H1 (cell line): ENCODE measurements at regions not wholly inside any gene's neighbourhood (a gene's known extent, or its start where the extent isn't known, plus 50 kb on each side); places are given as distances from the start of the nearest gene placed in this dataset.

Experiments used
- CTCF ChIA-PET: fragments of 300-600 bp; sonication (Branson Sonifier 250); formaldehyde crosslinking; loops from one replicate; lab custom pipeline; 2021; ENCODE audit not compliant: partially characterized antibody; lab: Charles Lee
- POLR2A ChIA-PET: fragments of 300-600 bp; sonication (Branson Sonifier 250); formaldehyde crosslinking; loops from one replicate; lab custom pipeline; 2021; ENCODE audit warnings: inconsistent platforms; ENCODE audit not compliant: partially characterized antibody; lab: Charles Lee
- DNase-seq, 2 experiments: peaks; one replicate each; pipeline versions ENCODE4 v3.0.0 to v3.0.0-alpha.2; 2010 to 2022; ENCODE audit warnings: low spot score in 2 of 2, low read depth in 1 of 2, mixed read lengths in 1 of 2
- FAIRE-seq: peaks from 2 replicates; lab custom pipeline; 2011; peaks lifted over from hg19 to GRCh38; lab: Jason Lieb, UNC
- H2AFZ ChIP-seq: 2 replicates; pipeline ENCODE4 v1.8.1; 2012; ENCODE audit warnings: low read length, inconsistent platforms
- H2AK5ac ChIP-seq: 2 replicates; pipeline ENCODE4 v1.6.1; 2013; ENCODE audit warnings: low read depth, low read length
- H2BK120ac ChIP-seq: replicated peaks from 2 replicates; pipeline ENCODE3; 2013; ENCODE audit warnings: low read depth, low read length, inconsistent platforms
- H2BK12ac ChIP-seq: 2 replicates; pipeline ENCODE4 v1.6.1; 2013; ENCODE audit warnings: low read depth, low read length
- H2BK15ac ChIP-seq: 2 replicates; pipeline ENCODE4 v1.6.1; 2013; ENCODE audit warnings: low read length
- H2BK20ac ChIP-seq: 2 replicates; pipeline ENCODE4 v1.6.1; 2013; ENCODE audit warnings: low read length
- H2BK5ac ChIP-seq: 2 replicates; pipeline ENCODE4 v1.6.1; 2013; ENCODE audit warnings: low read depth, low read length
- H3K14ac ChIP-seq: 2 replicates; pipeline ENCODE4 v1.6.1; 2013; ENCODE audit warnings: inconsistent platforms; ENCODE audit not compliant: insufficient read length
- H3K18ac ChIP-seq: 2 replicates; pipeline ENCODE4 v1.6.1; 2013; ENCODE audit warnings: low read length; ENCODE audit errors: extremely low read depth
- H3K23ac ChIP-seq: 2 replicates; pipeline ENCODE4 v1.6.1; 2013; ENCODE audit warnings: inconsistent platforms; ENCODE audit not compliant: insufficient read length
- H3K23me2 ChIP-seq: 2 replicates; pipeline ENCODE4 v1.6.1; 2013; ENCODE audit warnings: low read depth, low read length
- H3K27ac ChIP-seq: 2 replicates; pipeline ENCODE4 v1.6.1; 2011; ENCODE audit warnings: low read depth, low read length, inconsistent platforms
- H3K27me3 ChIP-seq, 4 experiments: replicated peaks in 1 of 4; 1 replicate in 1 of 4; 2 replicates in 3 of 4; pipeline versions ENCODE4 v1.6.1 to v1.8.1; 2011 to 2013; ENCODE audit warnings: low read length in 3 of 4, mild to moderate bottlenecking in 3 of 4, inconsistent platforms in 2 of 4, mixed read lengths in 2 of 4, moderate library complexity in 1 of 4; ENCODE audit not compliant: control insufficient read depth in 3 of 4, insufficient read depth in 3 of 4; ENCODE audit errors: extremely low read depth in 1 of 4
- H3K36me3 ChIP-seq, 4 experiments: 2 replicates each; pipeline versions ENCODE4 v1.6.1 to v1.8.1; 2011 to 2013; ENCODE audit warnings: mild to moderate bottlenecking in 4 of 4, low read length in 3 of 4, moderate library complexity in 2 of 4, control low read depth in 1 of 4, inconsistent platforms in 1 of 4; ENCODE audit not compliant: insufficient read depth in 4 of 4, control insufficient read depth in 2 of 4
- H3K4ac ChIP-seq: replicated peaks from 2 replicates; pipeline ENCODE3; 2013; ENCODE audit warnings: low read length, low read depth, mixed read lengths, inconsistent platforms; ENCODE audit not compliant: insufficient read length
- H3K4me1 ChIP-seq, 4 experiments: replicated peaks in 1 of 4; 1 replicate in 1 of 4; 2 replicates in 3 of 4; pipeline versions ENCODE4 v1.6.1 to v1.8.1; 2011 to 2013; ENCODE audit warnings: low read length in 3 of 4, inconsistent platforms in 2 of 4, mixed read lengths in 1 of 4; ENCODE audit not compliant: insufficient read depth in 4 of 4, control insufficient read depth in 3 of 4
- H3K4me2 ChIP-seq, 2 experiments: 2 replicates each; pipeline versions ENCODE4 v1.6.1 to v1.8.1; 2011 to 2013; ENCODE audit warnings: low read depth in 2 of 2, low read length in 2 of 2, control low read depth in 1 of 2, inconsistent platforms in 1 of 2, mild to moderate bottlenecking in 1 of 2; ENCODE audit not compliant: insufficient read depth in 1 of 2
- H3K4me3 ChIP-seq, 4 experiments: fragments of 200-600, 300-600 bp in 1 of 4; sonication (generic), shearing (Covaris generic), sonication (Bioruptor Twin) in 1 of 4; 2 replicates each; pipeline versions ENCODE4 v1.5.1 to v1.8.1; 2011 to 2016; ENCODE audit warnings: low read length in 4 of 4, low read depth in 3 of 4, control low read depth in 2 of 4, inconsistent platforms in 2 of 4, mild to moderate bottlenecking in 2 of 4, mixed read lengths in 1 of 4, moderate library complexity in 1 of 4; ENCODE audit not compliant: insufficient read depth in 2 of 4; ENCODE audit errors: extremely low read depth in 1 of 4
- H3K56ac ChIP-seq: replicated peaks from 2 replicates; pipeline ENCODE3; 2013; ENCODE audit warnings: low read depth, mild to moderate bottlenecking, mixed read lengths, low read length, inconsistent platforms; ENCODE audit not compliant: insufficient read length
- H3K79me1 ChIP-seq: 2 replicates; pipeline ENCODE4 v1.6.1; 2013; ENCODE audit warnings: low read depth, low read length, control low read depth
- H3K79me2 ChIP-seq, 2 experiments: 2 replicates each; pipeline versions ENCODE4 v1.6.1 to v1.8.1; 2012 to 2013; ENCODE audit warnings: low read length in 2 of 2, mild to moderate bottlenecking in 2 of 2, inconsistent platforms in 1 of 2; ENCODE audit not compliant: insufficient read depth in 2 of 2, control insufficient read depth in 1 of 2
- H3K9ac ChIP-seq, 4 experiments: replicated peaks in 1 of 4; 1 replicate in 1 of 4; 2 replicates in 3 of 4; pipeline versions ENCODE4 v1.6.1 to v1.8.1; 2011 to 2013; ENCODE audit warnings: low read depth in 3 of 4, low read length in 3 of 4, control low read depth in 2 of 4, mild to moderate bottlenecking in 2 of 4, moderate library complexity in 2 of 4, inconsistent platforms in 1 of 4; ENCODE audit errors: extremely low read depth in 1 of 4
- H3K9me3 ChIP-seq, 2 experiments: 2 replicates each; pipeline versions ENCODE4 v1.6.1 to v1.8.1; 2012 to 2013; ENCODE audit warnings: mild to moderate bottlenecking in 2 of 2, moderate library complexity in 2 of 2, control low read depth in 1 of 2, inconsistent platforms in 1 of 2, low read depth in 1 of 2, low read length in 1 of 2, mixed read lengths in 1 of 2; ENCODE audit not compliant: insufficient read depth in 2 of 2
- H4K20me1 ChIP-seq, 2 experiments: replicated peaks in 1 of 2; 2 replicates each; pipeline versions ENCODE3 to v1.8.1; 2011 to 2013; ENCODE audit warnings: inconsistent platforms in 2 of 2, low read length in 2 of 2, mild to moderate bottlenecking in 1 of 2; ENCODE audit not compliant: insufficient read depth in 2 of 2, control insufficient read depth in 1 of 2
- H4K5ac ChIP-seq: 2 replicates; pipeline ENCODE4 v1.6.1; 2013; ENCODE audit warnings: low read length, low read depth, mixed read lengths, inconsistent platforms; ENCODE audit not compliant: insufficient read length
- H4K8ac ChIP-seq: 2 replicates; pipeline ENCODE4 v1.8.0; 2013; ENCODE audit warnings: mild to moderate bottlenecking, moderate library complexity, low read length, inconsistent platforms; ENCODE audit not compliant: insufficient read depth; ENCODE audit errors: extremely low read depth
- H4K91ac ChIP-seq: replicated peaks from 2 replicates; pipeline ENCODE3; 2013; ENCODE audit warnings: low read length, mixed read lengths, inconsistent platforms; ENCODE audit not compliant: insufficient read length
- WGBS, 2 experiments: shearing (Covaris generic) in 1 of 2; methylation state at CpG; one replicate each; pipeline versions ENCODE4 v1.1.6 to v1.1.7; 2013 to 2015; ENCODE audit warnings: low lambda C conversion rate in 2 of 2, mixed read lengths in 2 of 2, inconsistent platforms in 1 of 2, low coverage in 1 of 2, missing lambda C conversion rate in 1 of 2; ENCODE audit not compliant: insufficient replicate concordance in 2 of 2, insufficient coverage in 1 of 2, insufficient read length in 1 of 2; ENCODE audit errors: extremely low coverage in 1 of 2, missing lambda C conversion rate in 1 of 2; 5-methylcytosine and 5-hydroxymethylcytosine counted together

DNA sequence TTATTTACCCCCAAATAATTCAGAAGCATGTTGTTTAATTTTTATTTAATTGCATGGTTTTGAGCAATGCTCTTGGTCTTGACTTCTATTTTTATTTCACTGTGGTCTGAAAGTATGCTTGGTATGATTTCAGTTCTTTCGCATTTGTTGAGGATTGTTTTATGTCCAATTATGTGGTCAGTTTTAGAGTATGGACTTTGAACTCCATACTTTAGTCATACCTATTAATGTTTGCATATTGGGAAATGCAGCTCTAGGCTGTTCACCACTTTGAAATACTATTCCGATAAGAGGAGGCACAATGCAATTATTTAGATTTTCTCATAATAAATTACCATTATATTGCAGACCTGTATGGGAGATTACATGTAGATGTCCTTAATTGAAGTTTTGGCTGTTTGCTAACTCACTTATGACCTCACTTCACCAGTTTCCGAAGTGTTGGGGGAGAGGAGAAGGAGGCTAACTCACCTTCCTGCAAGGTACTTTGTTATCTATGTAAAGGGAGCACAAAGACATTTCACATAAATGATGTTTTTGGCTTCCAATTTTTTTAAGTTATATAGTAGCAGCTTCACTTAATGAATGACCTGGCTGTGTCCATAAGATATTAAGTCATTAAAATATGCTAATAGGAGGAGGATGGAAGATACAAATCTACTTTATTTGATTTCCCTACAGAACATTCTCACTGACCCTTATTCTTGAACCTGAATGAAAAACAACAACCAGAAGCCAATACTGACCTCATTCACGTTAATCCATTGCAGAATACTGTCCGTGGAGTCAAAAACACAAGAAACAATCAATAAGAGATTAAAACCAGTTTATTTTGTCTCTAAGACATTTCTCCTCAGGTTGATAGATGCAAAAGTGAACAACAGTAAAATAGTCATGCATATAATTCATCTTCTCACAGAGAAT is 970.3 kb upstream of the ARRDC3 start:
- no peak overlapping the region for H3K56ac ChIP-seq
- H4K8ac ChIP-seq, result no peak overlapping the region
- no peaks in the 10 kb centered on the region for H3K23me2 ChIP-seq
- DNase-seq (no peak), FAIRE-seq (no peak)
- WGBS, 2 experiments, result 92% methylated on average over 5 of the region's 5 CpGs; no CpG with 5 or more reads in 1 of the 2 experiments
- no peaks in the 10 kb centered on the region for H3K79me2 ChIP-seq
- H3K27ac ChIP-seq, result no peak overlapping the region
- no peaks in the 10 kb centered on the region for H3K36me3 ChIP-seq
- no peak overlapping the region for H2BK20ac ChIP-seq
- H3K14ac ChIP-seq, result no peak overlapping the region
- H3K79me1 ChIP-seq, result no peaks in the 10 kb centered on the region
- POLR2A ChIA-PET, result no interaction called here
- H2BK15ac ChIP-seq, result no peak overlapping the region
- H3K18ac ChIP-seq, result no peak overlapping the region
- no peak overlapping the region for H2AFZ ChIP-seq
- H2BK12ac ChIP-seq, result no peak overlapping the region
- H3K4ac ChIP-seq, result no peak overlapping the region
- no peak overlapping the region for H2BK5ac ChIP-seq
- no peak overlapping the region for H3K23ac ChIP-seq
- H3K4me3 ChIP-seq, result no peak overlapping the region
- CTCF ChIA-PET, result interaction anchor here (0.7 kb wide), 1 partner anchor 122 kb away, joined by 3 read pairs; no protein-coding TSS in a partner anchor
- H3K9me3 ChIP-seq, result peaks cover 0 to 11% of the 10 kb centered on the region in 2 experiments; a peak in 1 of 4 replicates
- H4K20me1 ChIP-seq, result no peaks in the 10 kb centered on the region
- H3K9ac ChIP-seq, result no peak overlapping the region
- H3K27me3 ChIP-seq, result no peaks in the 10 kb centered on the region
- H3K4me1 ChIP-seq, result peaks cover 0 to 2% (median 0%) of the 10 kb centered on the region in 4 experiments; a peak in 1 of 7 replicates
- H2BK120ac ChIP-seq, result no peak overlapping the region
- H4K5ac ChIP-seq, result no peak overlapping the region
- H2AK5ac ChIP-seq, result no peak overlapping the region
- no peak overlapping the region for H3K4me2 ChIP-seq
- H4K91ac ChIP-seq, result no peak overlapping the region
